ENCODE measurements at regions not wholly inside any gene's neighbourhood (a gene's known extent, or its start where the extent isn't known, plus 50 kb on each side); places are given as distances from the start of the nearest gene placed in this dataset.

GRCh38 chr7:19869979-19870378 is 96.6 kb upstream of the TMEM196 start:
- Histone ChIP-seq H3K4me1 (replicated peaks in 1 of 4; ENCODE audit: control insufficient read depth in 3 of 4, insufficient read depth in 4 of 4, low read length in 3 of 4) (no peaks in the 10 kb centered on the region), H3K23me2 (ENCODE audit: low read depth, low read length) (no peaks in the 10 kb centered on the region), H4K20me1 (replicated peaks in 1 of 2; ENCODE audit: control insufficient read depth in 1 of 2, insufficient read depth in 2 of 2, low read length in 2 of 2) (no peaks in the 10 kb centered on the region), H3K36me3 (ENCODE audit: control insufficient read depth in 2 of 4, insufficient read depth in 4 of 4, low read length in 3 of 4) (no peaks in the 10 kb centered on the region), H3K79me2 (ENCODE audit: control insufficient read depth in 1 of 2, insufficient read depth in 2 of 2, low read length in 2 of 2) (no peaks in the 10 kb centered on the region), H3K4ac (replicated peaks; ENCODE audit: insufficient read length, low read depth, low read length) (no peak overlapping the region), H2BK12ac (ENCODE audit: low read depth, low read length) (no peak overlapping the region), H2AK5ac (ENCODE audit: low read depth, low read length) (no peak overlapping the region), H4K8ac (ENCODE audit: extremely low read depth, insufficient read depth, low read length) (no peak overlapping the region), H4K91ac (replicated peaks; ENCODE audit: insufficient read length, low read length) (no peak overlapping the region), H3K27ac (ENCODE audit: low read depth, low read length) (no peak overlapping the region), H3K18ac (ENCODE audit: extremely low read depth, low read length) (no peak overlapping the region), H2AFZ (ENCODE audit: low read length) (no peak overlapping the region), H3K9ac (replicated peaks in 1 of 4; ENCODE audit: extremely low read depth in 1 of 4, low read depth in 3 of 4, low read length in 3 of 4) (no peak overlapping the region), H3K56ac (replicated peaks; ENCODE audit: insufficient read length, low read depth, low read length) (no peak overlapping the region), H3K79me1 (ENCODE audit: low read depth, low read length) (no peaks in the 10 kb centered on the region), H2BK5ac (ENCODE audit: low read depth, low read length) (no peak overlapping the region), H3K9me3 (ENCODE audit: insufficient read depth in 2 of 2, low read depth in 1 of 2, low read length in 1 of 2) (peaks cover 5 to 6% of the 10 kb centered on the region in 2 experiments; a peak in 2 of 4 replicates), H3K27me3 (replicated peaks in 1 of 4; ENCODE audit: control insufficient read depth in 3 of 4, extremely low read depth in 1 of 4, insufficient read depth in 3 of 4, low read length in 3 of 4) (no peaks in the 10 kb centered on the region), H3K4me3 (ENCODE audit: extremely low read depth in 1 of 4, insufficient read depth in 2 of 4, low read depth in 3 of 4, low read length in 4 of 4) (no peak overlapping the region), H4K5ac (ENCODE audit: insufficient read length, low read depth, low read length) (no peak overlapping the region), H3K4me2 (ENCODE audit: insufficient read depth in 1 of 2, low read depth in 2 of 2, low read length in 2 of 2) (no peak overlapping the region), H2BK20ac (ENCODE audit: low read length) (no peak overlapping the region), H2BK120ac (replicated peaks; ENCODE audit: low read depth, low read length) (no peak overlapping the region), H3K14ac (ENCODE audit: insufficient read length) (no peak overlapping the region), H3K23ac (ENCODE audit: insufficient read length) (no peak overlapping the region), H2BK15ac (ENCODE audit: low read length) (no peak overlapping the region)
- FAIRE-seq (no peak), DNase-seq (ENCODE audit: low read depth in 1 of 2, low spot score in 2 of 2) (no peak)
- ChIA-PET POLR2A (ENCODE audit: partially characterized antibody) (no interaction called here), CTCF (ENCODE audit: partially characterized antibody) (interaction anchor here (1.8 kb wide), 1 partner anchor 116 kb away, joined by 5 read pairs; no protein-coding TSS in a partner anchor)
- TF ChIP-seq HDAC6 (IDR thresholded peaks at IDR 0.05; ENCODE audit: low read depth, low read length): no peak
- 85 to 100% methylated on average over 1 to 3 of the region's 3 CpGs for WGBS, 2 experiments (ENCODE audit: extremely low coverage in 1 of 2, insufficient coverage in 1 of 2, insufficient read length in 1 of 2, insufficient replicate concordance in 2 of 2, low coverage in 1 of 2, low lambda C conversion rate in 2 of 2, missing lambda C conversion rate in 1 of 2)

Data from H1 (cell line).